HCT116 (cell line): ENCODE measurements at regions not wholly inside any gene's neighbourhood (a gene's known extent, or its start where the extent isn't known, plus 50 kb on each side); places are given as distances from the start of the nearest gene placed in this dataset.
A peak's percentile ranks its signal among the peaks of the same experiment; 100 is the strongest.

Source experiments
- ATAC-seq: fragments of 200-7000 bp; cut with Tn5 transposase; 2 replicates; pipeline ENCODE4 v1.9.1; 2020; ENCODE audit warnings: mild to moderate bottlenecking, moderate library complexity
- BruUV-seq: library from RNA; stranded (reverse); fragments of 400-500 nt; replicated peaks from 2 replicates; lab custom pipeline; 2021; lab: Mats Ljungman, UMichigan
- CTCF ChIA-PET: fragments of 300-600 bp; sonication (Branson Sonifier 250); formaldehyde crosslinking; loops from one replicate; lab custom pipeline; 2021; ENCODE audit warnings: antibody characterized with exemption; lab: Charles Lee
- POLR2A ChIA-PET: fragments of 300-600, 350-600 bp; sonication (Branson Sonifier 250); formaldehyde crosslinking; loops from one replicate; lab custom pipeline; 2021; ENCODE audit warnings: antibody characterized with exemption; lab: Charles Lee
- RAD21 ChIA-PET, 2 experiments: fragments of 300-600 bp; sonication (Branson Sonifier 250); formaldehyde crosslinking; loops; one replicate each; lab custom pipeline; 2023; ENCODE audit warnings: low total read pairs in 2 of 2; ENCODE audit not compliant: uncharacterized antibody in 2 of 2, unreplicated experiment in 2 of 2, low non-redundant PET in 1 of 2; lab: Charles Lee
- DNase-seq: peaks from one replicate; pipeline ENCODE4 v3.0.0-alpha.2; 2010; ENCODE audit warnings: low read depth, low spot score
- H2AFZ ChIP-seq: fragments of 200-600 bp; shearing (Covaris generic), sonication (generic); 2 replicates; pipeline ENCODE4 v1.6.1; 2017; ENCODE audit warnings: low read depth, mixed run types, mixed read lengths, antibody characterized with exemption, low read length; ENCODE audit not compliant: poor library complexity, severe bottlenecking
- H3K27ac ChIP-seq: 2 replicates; pipeline ENCODE4 v1.5.1; 2012; ENCODE audit warnings: low read depth, low read length
- H3K27me3 ChIP-seq: fragments of 200-600 bp; sonication (generic); 2 replicates; pipeline ENCODE4 v1.6.1; 2016; ENCODE audit warnings: mixed run types, low read length, mixed read lengths; ENCODE audit not compliant: insufficient read depth
- H3K36me3 ChIP-seq, 2 experiments: fragments of 200-500 bp in 1 of 2; fragments of 200-600 bp in 1 of 2; sonication (Bioruptor generic) in 1 of 2; sonication (generic) in 1 of 2; 2 replicates each; pipeline versions ENCODE4 v1.5.1 to v1.6.1; 2014 to 2016; ENCODE audit warnings: low read length in 2 of 2, inconsistent platforms in 1 of 2, mixed read lengths in 1 of 2, mixed run types in 1 of 2; ENCODE audit not compliant: insufficient read depth in 2 of 2, control insufficient read depth in 1 of 2
- H3K4me1 ChIP-seq, 2 experiments: fragments of 200-600 bp in 1 of 2; sonication (generic) in 1 of 2; 2 replicates each; pipeline versions ENCODE4 v1.5.1 to v1.6.1; 2012 to 2017; ENCODE audit warnings: low read length in 2 of 2, inconsistent platforms in 1 of 2, mild to moderate bottlenecking in 1 of 2, mixed read lengths in 1 of 2, mixed run types in 1 of 2, moderate library complexity in 1 of 2; ENCODE audit not compliant: insufficient read depth in 2 of 2, control insufficient read depth in 1 of 2
- H3K4me2 ChIP-seq: fragments of 200-600 bp; sonication (generic); 2 replicates; pipeline ENCODE4 v1.6.1; 2017; ENCODE audit warnings: mixed run types, low read length, mixed read lengths
- H3K4me3 ChIP-seq, 2 experiments: fragments of 200-600 bp in 1 of 2; sonication (generic) in 1 of 2; replicated peaks in 1 of 2; 2 replicates each; pipeline ENCODE4 v1.5.1; 2011 to 2016; ENCODE audit warnings: low read length in 2 of 2, control low read depth in 1 of 2, low read depth in 1 of 2, mild to moderate bottlenecking in 1 of 2, mixed read lengths in 1 of 2, mixed run types in 1 of 2
- H3K79me2 ChIP-seq: fragments of 200-600 bp; sonication (generic); 2 replicates; pipeline ENCODE4 v1.6.1; 2017; ENCODE audit warnings: mild to moderate bottlenecking, mixed run types, low read length, moderate library complexity, mixed read lengths; ENCODE audit not compliant: insufficient read depth
- H3K9ac ChIP-seq: fragments of 200-600 bp; sonication (generic); 2 replicates; pipeline ENCODE4 v1.6.1; 2016; ENCODE audit warnings: low read length, mixed read lengths
- H3K9me2 ChIP-seq: fragments of 200-600 bp; sonication (generic), shearing (Covaris generic); 2 replicates; pipeline ENCODE4 v1.6.1; 2017; ENCODE audit warnings: mixed run types, mild to moderate bottlenecking, moderate library complexity; ENCODE audit not compliant: insufficient read depth
- H3K9me3 ChIP-seq, 2 experiments: fragments of 200-500 bp in 1 of 2; fragments of 200-600 bp in 1 of 2; sonication (Bioruptor generic) in 1 of 2; sonication (generic) in 1 of 2; 2 replicates each; pipeline ENCODE4 v1.6.1; 2014 to 2017; ENCODE audit warnings: low read length in 2 of 2, mixed read lengths in 2 of 2, inconsistent platforms in 1 of 2, low read depth in 1 of 2, mild to moderate bottlenecking in 1 of 2, mixed run types in 1 of 2, moderate library complexity in 1 of 2; ENCODE audit not compliant: control insufficient read depth in 1 of 2, insufficient read depth in 1 of 2
- H4K20me1 ChIP-seq: fragments of 200-600 bp; sonication (generic), shearing (Covaris generic); 2 replicates; pipeline ENCODE4 v1.6.1; 2017; ENCODE audit warnings: mixed run types, mild to moderate bottlenecking, moderate library complexity; ENCODE audit not compliant: insufficient read depth
- ATF3 ChIP-seq: IDR thresholded peaks from 2 replicates; pipeline ENCODE4 v1.6.1; 2012
- CBX3 ChIP-seq: IDR thresholded peaks from 2 replicates; pipeline ENCODE4 v1.6.1; 2012; ENCODE audit warnings: low read depth
- CEBPB ChIP-seq: IDR thresholded peaks from 2 replicates; pipeline ENCODE4 v1.6.1; 2012; ENCODE audit warnings: low read depth
- EGR1 ChIP-seq: IDR thresholded peaks from 2 replicates; pipeline ENCODE4 v1.6.1; 2012; ENCODE audit warnings: low read depth
- EZH2 ChIP-seq: fragments of 200-600 bp; sonication (generic); IDR thresholded peaks from 2 replicates; pipeline ENCODE4 v1.6.1; 2017; ENCODE audit warnings: antibody characterized with exemption, mixed run types
- EZH2phosphoT487 ChIP-seq: fragments of 200-600 bp; IDR thresholded peaks from 2 replicates; pipeline ENCODE4 v1.6.1; 2018; ENCODE audit warnings: antibody characterized with exemption, borderline replicate concordance
- FOSL1 ChIP-seq: IDR thresholded peaks from 2 replicates; pipeline ENCODE4 v1.6.1; 2012; ENCODE audit warnings: low read depth
- JUND ChIP-seq: IDR thresholded peaks from 2 replicates; pipeline ENCODE4 v1.6.1; 2012
- POLR2A ChIP-seq: IDR thresholded peaks from 2 replicates; pipeline ENCODE4 v1.7.0; 2011; ENCODE audit warnings: borderline replicate concordance; ENCODE audit not compliant: insufficient read depth, insufficient read length; ENCODE audit errors: extremely low read depth
- RAD21 ChIP-seq: IDR thresholded peaks from 2 replicates; pipeline ENCODE4 v1.6.1; 2012; ENCODE audit warnings: low read depth, mild to moderate bottlenecking
- REST ChIP-seq: IDR thresholded peaks from 2 replicates; pipeline ENCODE4 v1.6.1; 2012; ENCODE audit warnings: low read depth
- SIN3A ChIP-seq: IDR thresholded peaks from 2 replicates; pipeline ENCODE4 v1.6.1; 2012; ENCODE audit warnings: low read depth
- SRF ChIP-seq: IDR thresholded peaks from 2 replicates; pipeline ENCODE4 v1.6.1; 2012; ENCODE audit warnings: low read depth
- ZFX ChIP-seq: fragments of 450-650 bp; IDR thresholded peaks from 2 replicates; pipeline ENCODE4 v1.6.1; 2017
- ZNF274 ChIP-seq: fragments of 200-500 bp; sonication (Bioruptor generic); IDR thresholded peaks from 2 replicates; pipeline ENCODE4 v1.6.1; 2014; ENCODE audit warnings: mild to moderate bottlenecking, low read depth, low read length, inconsistent platforms
- intact Hi-C: fragments of 100-400 bp; cut with micrococcal nuclease; formaldehyde crosslinking; loops from 2 replicates; pipeline ENCODE4 v1.10.0; 2022

GRCh38 chr2:160836755-160837154 lies 323.5 kb upstream of the TANK start:
- Histone ChIP-seq H3K79me2 (no peaks in the 10 kb centered on the region), H3K9me3 (no peaks in the 10 kb centered on the region), H3K36me3 (no peaks in the 10 kb centered on the region), H3K9ac (no peak overlapping the region), H3K27me3 (no peaks in the 10 kb centered on the region)
- no peak for DNase-seq
- BruUV-seq, result no TSS peak
- peak; percentile 38; the same call in 1 of the 2 replicates for ATAC-seq
- TF ChIP-seq ZFX (no peak), CEBPB (no peak), CBX3 (no peak), EZH2phosphoT487 (no peak), JUND (no peak), SIN3A (no peak), POLR2A (no peak), ATF3 (no peak), FOSL1 (no peak), ZNF274 (no peak), EZH2 (no peak), RAD21 (no peak), EGR1 (no peak), SRF (no peak), REST (no peak)
- TF ChIP-seq, all 23 proteins: peak for 0
- no peaks in the 10 kb centered on the region; the same call in 1 of the 2 replicates for H3K9me2 ChIP-seq
- H4K20me1 ChIP-seq, result no peaks in the 10 kb centered on the region
- H3K4me1 ChIP-seq, result peaks cover 0 to 7% of the 10 kb centered on the region in 2 experiments; a peak in 1 of 4 replicates
- ChIA-PET RAD21 (no interaction called here), CTCF (no interaction called here), POLR2A (no interaction called here)
- intact Hi-C loops, result no loop called here
- no peak overlapping the region for H3K4me3 ChIP-seq
- no peak overlapping the region for H2AFZ ChIP-seq
- peak overlapping the region; percentile 6; the same call in 1 of the 2 replicates for H3K4me2 ChIP-seq
- H3K27ac ChIP-seq, result no peak overlapping the region
